ENCODE measurements at regions not wholly inside any gene's neighbourhood (a gene's known extent, or its start where the extent isn't known, plus 50 kb on each side); places are given as distances from the start of the nearest gene placed in this dataset.

DNA sequence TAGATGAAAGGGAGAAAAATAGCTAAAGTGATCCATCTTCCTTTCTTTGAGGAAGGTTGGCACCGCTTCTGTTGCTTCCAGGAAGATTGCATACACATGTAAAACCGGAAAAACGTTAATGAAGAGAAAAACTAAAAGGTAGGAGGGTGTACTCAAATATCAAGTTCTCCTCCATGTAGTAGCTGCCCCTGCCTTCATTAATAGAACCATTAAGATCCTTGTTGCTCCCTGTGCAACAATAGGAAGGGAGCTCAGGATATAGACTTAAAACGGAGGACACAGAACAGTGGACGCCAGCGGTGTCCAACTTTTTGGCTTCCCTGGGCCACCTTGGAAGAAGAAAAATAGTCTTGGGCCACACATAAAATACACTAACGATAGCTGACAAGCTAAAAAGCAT lies 118.9 kb downstream of the TMEM174 start:
- DNase-seq (ENCODE audit: low spot score) = no peak

DNA sequence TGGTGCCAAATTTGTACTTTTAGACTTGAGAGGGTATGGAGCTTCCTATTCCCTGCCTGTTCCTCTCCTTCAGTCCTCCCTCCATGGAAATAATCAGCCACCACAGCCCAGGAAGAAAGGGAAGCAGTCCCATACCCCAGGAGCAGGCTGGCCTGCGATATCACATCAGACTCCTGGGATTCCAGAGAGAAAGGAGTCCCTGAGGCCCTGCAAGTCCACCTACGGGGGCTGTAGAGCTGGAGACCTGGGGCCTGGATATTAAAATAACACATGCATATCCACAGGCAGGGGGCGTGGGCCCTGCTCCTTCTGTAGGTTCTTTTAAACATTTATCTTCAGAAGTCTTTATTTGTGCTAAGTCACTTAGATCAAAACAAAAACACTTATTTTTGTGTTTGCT lies 117.2 kb downstream of the TMEM174 start:
- no peak for DNase-seq (ENCODE audit: low spot score)

DNA sequence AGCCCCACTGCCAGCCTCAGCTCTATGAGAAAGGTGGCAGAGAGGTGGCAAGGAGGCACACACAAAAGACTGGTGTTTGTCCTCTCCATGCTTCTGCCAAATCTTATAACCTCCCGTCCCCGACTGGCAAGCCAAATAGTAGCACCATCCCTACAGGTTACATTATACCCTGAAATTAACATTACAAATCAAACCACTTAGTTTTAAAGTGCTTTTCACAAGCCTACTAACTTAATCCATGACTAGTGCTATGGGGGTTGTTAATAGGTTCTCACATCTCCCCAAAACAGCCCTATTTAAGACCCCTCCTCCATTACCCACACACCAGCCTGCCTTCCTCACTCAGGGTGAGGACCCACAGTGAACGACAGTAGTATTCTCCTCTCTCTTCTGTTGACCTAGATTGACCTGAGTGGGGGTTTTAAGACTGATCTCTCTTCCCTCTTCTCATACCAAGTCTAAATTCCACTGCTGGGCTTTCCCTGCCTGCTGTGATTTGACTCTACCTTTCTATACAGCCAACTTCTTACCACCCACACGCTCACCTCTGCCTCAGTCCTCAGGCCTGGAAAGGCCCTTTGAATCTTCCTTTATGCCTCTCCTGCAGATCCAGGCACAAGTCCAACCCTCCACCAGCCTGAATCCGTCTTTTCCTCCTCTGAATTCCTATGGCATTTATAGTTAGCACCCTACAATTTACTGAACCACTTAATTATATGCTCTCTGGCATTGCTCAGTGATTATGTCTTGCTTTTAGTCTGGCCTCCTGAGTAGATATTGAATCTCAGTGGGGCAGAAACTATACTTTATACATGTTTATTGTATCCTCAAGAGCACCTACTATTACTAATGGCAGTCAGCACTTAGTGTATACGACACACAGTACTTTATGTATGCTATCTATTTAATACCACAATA lies 116.1 kb downstream of the TMEM174 start:
- no peak for DNase-seq (ENCODE audit: low spot score)

DNA sequence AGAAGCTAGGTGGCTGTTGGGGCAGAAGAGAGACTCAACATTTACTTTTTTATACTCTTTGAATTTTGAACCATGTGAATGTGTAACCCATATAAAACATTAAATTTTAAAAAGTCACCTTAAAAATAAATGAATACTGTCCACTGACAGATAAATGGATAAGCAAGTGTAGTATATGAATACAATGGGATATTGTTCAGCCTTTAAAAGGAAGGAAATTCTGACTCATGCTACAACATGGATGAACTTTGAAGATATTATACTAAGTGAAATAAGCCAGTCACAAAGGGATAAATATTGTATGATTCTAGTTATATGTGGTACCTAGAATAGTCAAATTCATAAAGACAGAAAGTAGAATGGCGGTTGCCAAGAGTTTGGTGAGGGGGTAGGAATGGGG lies 113.9 kb downstream of the TMEM174 start:
- no peak for DNase-seq (ENCODE audit: low spot score)

DNA sequence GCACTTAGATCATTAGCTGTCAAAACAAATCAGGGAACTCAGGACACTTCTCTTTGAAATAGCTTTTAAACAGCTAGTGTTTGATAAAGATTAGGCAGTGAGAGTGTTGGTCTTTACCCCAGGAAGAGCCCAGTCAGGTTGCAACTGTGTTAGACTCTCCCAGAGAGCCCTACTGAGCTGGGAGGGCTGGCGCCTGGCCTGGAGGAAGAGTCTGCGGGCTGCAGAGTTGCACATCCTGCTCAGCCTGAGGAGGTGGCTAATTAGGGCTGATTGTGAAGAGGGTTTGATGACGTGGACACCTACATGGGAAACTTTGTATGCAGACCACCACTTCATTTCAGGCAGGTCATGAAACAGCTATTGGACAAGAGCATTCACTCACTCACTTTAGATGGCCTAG lies 112.0 kb downstream of the TMEM174 start:
- no peak for DNase-seq (ENCODE audit: low spot score)

DNA sequence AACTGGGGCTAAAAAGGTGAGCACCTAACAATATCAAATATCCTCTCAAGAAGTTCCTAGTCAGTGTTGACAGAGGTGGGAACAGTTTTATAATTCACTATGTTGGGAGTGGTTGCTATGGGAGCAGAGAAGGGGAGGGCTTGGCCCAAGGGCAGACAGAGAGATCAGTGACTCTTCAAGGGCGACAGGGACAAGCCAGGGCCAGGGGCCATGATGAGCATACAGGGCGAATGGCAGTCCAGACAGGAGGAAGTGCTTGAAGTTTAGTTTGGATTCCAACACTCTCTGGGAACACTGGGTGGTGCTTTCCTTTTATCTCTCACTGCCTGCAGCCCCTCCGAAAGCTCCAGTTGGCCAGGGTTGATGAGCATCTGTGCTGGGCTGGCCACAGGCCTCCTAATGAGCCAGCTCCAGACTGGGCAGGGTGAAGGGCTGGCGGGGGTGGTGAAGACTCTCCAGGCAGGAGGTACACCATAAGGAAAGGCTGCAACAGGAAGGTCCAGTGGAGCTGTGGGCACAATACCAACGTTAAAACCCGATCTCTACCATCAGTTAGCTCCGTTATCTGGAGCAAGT lies 111.3 kb downstream of the TMEM174 start:
- no peak for DNase-seq (ENCODE audit: low spot score)

DNA sequence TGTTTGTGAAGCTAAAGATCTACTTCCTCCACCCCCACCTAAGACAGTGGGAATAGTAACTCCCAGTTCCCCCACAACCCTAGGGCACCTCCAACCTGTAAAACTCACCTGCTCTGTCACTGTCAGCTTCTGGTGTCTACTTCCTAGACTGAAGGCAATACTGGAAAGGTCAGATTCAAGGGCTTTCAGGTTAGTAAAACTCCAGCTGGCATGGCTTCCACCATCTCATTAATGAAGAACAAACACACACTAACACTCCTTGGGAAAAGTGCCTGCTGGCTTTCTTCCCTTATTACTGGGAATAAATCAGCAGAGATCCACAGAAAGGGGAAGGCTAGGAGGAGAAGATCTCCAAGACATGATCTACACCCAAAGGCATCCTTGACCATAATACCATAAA lies 109.9 kb downstream of the TMEM174 start:
- no peak for DNase-seq (ENCODE audit: low spot score)

DNA sequence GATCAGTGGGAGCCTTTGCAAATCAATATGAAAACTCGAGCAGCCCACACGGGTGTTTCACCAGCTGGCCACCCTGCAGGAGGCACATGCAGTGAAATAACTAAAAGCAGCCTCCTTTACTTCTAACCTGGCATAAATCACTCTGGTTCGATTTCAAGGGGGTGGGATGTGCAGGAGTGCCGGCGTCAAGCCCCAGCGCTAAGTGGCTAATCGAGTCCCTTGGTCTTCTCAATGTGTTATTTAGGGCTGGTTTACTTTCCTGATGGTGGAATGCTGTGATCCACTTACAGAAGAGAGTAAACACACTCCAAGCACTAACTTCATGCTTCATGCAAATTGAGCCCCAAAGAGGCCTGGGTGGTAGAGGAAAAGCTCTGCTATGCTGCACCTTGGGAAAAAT lies 109.4 kb downstream of the TMEM174 start:
- no peak for DNase-seq (ENCODE audit: low spot score)

DNA sequence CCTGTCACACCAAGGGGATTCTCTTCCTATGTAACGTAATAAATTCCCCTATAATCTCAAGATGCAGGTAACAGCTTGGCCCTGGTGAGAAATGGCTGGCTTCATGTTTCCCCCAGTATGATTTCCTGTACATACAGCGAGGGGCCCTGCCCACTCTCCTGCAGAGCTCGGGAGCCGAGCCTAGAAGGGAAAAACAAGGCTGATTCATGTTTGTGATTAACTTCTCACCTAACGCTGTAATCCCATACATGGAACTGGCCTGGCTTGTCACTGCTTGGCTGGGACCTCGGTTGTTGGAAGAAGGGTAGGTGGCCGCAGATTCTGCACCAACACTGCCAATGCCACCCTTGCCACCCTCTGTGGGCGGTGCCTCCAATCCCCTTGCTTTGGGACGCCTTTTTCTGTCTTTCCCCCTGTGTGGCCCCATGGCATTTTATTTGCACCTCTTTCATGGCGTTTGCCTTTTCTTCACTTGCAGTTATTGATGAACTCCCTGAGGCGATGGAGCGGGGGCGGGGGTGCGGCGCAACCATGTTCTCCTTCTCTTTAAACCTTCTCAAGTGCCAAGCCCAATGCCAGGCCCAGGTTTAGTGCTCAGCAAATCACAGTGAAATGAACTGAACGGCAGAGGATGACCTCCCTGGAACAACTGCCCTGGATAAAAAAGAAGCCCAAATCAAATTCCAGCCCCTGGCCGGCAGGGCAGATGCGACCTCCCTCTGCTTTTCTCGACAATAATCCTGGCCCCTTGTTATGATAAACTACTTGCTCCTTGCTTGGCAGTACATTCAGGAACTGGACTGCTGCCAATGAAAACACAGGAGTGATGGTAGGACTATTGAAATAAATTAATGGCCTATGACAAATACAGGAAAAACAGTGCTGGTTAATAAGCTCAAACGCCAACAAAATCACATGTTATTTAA lies 108.1 kb downstream of the TMEM174 start:
- DNase-seq (ENCODE audit: low spot score) = peak; percentile 50

DNA sequence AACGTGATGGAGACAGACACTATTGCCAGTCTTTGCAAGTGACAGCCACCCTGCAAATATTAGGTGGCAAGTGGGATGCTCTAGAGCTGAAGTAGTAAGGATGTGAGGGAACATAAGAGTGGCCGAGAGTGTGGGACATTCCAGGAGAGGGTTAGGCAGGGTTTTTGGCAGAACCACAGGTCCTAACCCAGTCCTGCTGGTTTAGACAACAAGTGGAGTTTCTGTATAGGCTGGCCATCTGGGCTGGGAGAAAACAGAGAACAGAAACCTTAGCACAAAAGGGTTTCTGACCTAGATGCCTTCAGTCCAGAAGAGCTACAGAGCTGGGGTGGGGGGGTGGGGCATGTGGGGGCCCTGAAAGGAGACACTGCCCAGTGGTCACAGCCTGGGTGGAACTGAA lies 107.4 kb downstream of the TMEM174 start:
- no peak for DNase-seq (ENCODE audit: low spot score)

DNA sequence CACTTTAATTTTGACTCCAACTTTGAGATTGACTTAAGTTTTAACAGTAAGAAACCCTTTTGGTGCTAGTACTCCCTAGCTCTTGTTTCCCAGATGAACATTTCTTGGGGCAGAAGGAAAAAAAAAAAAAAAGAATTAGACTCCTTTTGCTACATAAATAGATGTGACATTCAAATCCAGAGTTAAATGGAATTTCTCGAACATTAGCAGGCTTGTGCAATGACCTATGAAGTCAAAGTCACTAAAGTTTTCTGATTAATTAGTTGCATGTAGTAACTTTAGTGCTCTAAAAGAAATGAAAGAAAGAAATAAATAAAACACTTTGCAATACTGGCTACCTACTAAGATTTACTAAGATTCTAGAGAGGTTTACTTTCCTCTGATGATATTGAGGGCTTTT lies 106.8 kb downstream of the TMEM174 start:
- DNase-seq (ENCODE audit: low spot score) = no peak

DNA sequence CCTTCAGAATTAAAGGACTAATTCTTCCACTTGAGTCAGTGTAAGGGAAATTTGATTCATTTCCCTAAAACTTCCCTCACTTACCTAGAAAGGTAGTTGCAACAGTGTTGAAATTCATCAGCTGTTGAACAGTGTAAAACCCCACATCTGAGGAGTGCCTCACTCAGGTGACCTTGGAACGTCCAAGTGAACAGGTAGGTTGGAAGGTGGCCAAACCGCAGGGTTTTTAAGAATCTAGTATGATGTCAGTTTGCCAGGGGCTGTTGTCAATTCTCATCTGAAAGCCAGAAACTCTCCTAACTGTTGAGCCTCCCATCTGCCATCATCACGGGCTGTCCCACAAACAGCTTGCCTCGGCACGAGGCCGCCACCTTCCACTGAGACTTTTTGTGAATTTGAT lies 105.7 kb downstream of the TMEM174 start:
- peak; percentile 53 for DNase-seq (ENCODE audit: low spot score)

DNA sequence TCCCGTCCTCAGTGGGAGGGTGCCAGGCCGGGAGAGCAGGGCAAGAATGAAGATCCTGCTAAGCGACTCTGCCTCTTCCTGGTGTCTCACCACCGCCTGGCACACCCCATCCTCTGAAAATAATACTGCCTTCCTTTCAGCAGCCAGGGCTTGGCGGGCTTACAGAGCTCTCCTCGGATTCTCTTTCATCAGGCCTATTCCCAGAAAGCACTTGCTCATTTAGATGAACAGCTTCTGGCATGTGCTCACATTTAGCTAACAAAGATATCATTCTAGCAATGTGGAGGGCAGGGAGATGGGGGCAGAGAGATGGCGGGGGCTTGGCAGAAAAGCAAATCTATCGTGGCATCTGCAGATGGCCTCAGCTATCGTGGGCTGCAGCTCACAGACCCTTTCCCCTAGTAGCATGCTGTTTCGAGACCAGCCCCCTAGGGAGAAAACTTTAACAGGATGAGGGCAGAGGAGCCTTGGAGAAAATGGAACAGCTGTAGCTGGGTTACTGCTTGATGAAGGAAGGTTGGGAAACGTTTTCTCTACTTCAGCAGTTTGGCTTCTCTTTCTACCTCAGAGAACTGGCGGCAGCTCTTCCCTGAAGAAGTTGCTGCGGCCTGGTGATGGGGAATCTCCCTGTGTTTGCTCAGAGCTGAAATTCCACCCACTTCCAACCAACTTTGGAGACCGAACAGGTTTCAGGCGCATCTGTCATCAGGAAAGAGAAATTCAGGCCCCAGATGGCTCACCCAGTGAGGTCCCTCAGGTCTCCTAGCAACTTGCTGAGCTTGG lies 102.1 kb downstream of the TMEM174 start:
- no peak for DNase-seq (ENCODE audit: low spot score)

DNA sequence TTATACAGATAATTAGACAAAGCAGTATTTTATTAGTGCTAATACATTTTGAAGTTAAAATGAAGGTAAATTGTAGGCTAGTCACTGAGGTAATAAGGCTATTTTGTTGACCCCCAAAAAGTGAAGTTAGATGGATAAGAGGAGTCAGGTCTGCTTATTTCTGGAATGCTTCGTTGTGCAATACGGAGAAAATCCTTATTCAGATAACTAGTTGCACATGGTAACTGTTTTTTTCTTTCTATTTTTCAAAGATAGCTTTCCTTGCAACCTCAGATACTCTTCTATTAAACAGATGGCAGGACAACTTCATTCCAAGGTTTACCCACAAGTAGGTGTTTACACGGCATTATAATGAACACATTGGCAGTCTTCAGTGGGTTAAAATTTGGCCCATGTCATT lies 101.1 kb downstream of the TMEM174 start:
- no peak for DNase-seq (ENCODE audit: low spot score)

DNA sequence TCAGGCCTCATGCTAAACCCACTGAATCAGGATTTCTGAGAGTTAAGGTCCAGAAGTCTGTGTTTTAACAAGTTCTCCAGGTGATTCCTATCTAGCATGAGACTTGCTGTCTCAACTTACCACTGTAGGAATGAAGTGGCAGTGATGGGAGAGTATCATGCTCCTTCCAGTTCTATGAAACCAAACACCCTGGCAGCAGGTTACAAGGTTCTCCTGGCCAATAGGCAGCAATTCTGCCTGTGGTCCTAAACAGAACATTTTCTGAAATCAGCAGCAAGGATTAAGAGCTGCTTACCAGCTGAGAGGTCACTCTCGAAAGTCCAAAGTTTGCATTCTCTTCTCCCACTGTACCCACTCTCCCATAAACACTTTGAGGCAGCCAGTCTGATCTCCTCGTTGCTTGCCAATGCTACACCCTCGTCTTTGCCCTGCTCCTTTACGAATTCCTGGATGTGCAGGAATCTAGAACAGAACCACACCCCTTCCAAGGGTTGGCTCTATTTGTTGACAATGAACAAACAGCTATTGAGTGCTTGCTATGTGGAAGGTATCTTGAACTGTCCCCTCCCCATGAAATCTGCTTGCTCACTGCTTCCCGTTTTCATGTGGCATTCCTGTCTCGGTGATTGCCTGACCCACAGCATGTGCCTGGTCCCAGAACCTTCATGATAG lies 100.5 kb downstream of the TMEM174 start:
- peak; percentile 70 for DNase-seq (ENCODE audit: low spot score)

DNA sequence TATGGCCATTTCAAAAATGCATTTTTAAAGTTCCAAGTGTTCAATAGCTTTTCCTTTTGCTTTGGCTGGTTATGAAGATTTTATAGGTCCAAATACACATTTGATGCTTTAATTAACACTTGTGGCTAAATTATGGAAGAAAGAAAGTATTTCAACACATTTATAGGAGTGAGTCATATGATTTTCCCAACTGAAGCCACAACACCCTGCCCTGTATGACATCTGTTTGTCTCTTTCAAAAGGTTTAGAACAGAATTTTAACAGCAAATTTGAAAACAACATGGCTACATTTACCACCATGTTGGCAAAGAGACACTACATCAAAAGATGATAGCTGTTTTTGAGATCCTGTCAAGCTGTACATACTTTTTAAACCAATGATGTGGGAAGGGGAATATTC lies 99.4 kb downstream of the TMEM174 start:
- no peak for DNase-seq (ENCODE audit: low spot score)

DNA sequence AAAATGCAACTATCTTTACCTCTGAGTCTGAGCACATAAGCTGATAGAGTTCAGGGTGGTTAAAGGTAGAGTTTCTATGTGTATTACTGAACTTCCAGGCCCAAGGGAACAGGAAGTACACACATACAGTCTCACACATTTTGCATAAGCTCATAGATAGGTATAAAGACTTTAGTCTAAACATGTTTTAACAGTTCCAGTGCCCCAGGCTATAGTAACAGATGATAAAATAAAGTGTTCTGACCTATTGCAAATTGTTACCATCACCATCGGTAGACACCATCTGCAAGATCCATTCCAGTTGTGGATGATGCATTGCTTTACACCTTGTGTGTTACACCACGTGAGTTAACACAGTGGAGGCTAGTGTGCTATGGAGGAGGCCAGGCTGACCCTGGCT lies 95.8 kb downstream of the TMEM174 start:
- DNase-seq (ENCODE audit: low spot score) = no peak

DNA sequence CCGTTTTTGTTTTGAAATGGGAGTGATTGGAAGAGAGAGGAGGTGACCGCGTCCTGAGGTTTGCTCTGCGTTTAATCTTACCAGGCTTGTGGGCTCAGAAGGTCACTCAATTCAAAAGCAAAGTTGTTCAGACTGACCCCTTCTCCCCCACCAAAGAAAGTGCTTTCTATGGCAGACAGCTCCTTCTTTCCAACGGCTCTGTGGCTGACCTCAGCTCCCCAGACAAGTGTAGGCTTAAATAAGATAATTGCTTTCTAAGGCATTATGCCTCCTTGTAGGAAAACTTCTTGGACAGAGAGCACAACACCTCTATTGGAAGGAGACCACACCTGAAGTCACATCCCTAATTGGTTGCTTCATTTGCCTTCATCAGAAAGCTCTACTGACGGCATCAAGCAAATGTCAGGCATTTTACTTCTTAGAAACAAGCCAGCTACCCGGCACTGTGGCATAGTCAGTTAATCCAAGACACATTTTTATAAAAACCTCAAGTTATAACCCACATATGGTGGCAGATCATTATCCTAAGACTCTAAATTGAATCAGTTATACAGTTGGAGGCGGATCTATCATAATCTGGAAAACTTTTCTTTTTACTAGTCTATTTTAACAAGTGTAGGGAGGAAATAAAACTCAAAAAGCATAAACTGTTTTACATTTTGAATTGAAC lies 94.9 kb downstream of the TMEM174 start:
- DNase-seq (ENCODE audit: low spot score) = no peak

DNA sequence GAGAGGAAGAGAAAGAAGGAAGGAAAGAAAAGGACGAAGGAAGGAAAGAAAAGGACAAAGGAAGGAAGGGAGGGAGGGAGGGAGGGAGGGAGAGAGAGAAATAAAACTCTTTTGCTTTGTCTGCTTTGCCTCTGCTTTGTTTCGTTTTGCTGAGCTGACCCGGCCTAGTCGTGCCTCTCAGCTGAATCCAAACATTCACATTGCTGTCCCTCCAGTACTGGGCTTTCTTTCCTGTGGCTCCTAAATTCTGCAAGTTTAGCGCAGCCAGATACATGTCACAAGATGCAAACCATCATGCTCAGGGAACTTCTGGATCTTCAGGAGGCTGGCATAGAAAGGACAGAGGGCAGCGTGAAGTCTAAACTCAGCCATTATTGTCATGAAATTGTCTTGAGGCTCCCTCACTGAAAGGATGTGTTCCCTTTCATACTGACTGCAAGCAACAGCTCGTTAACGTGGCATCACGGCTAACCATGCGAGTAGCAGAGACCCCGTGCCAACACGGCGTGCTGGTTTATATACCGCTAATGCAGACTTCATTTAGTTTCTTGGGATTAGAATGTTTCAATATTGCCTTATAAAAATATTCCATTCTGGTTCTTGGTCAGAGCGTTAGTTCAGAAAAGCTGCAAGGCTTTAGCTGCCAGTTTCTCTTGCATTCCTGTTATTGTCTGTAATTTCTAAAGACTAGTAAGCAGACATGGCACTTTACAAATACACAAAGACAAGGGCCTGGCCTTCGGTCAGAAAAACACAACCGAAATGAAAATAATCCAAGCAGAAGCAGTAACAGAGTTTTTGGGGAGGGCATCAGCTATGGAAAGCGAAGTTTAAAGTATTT lies 94.2 kb downstream of the TMEM174 start:
- DNase-seq (ENCODE audit: low spot score) = no peak

Data from LoVo (cell line).